ENCODE measurements at regions not wholly inside any gene's neighbourhood (a gene's known extent, or its start where the extent isn't known, plus 50 kb on each side); places are given as distances from the start of the nearest gene placed in this dataset.
A peak's percentile ranks its signal among the peaks of the same experiment; 100 is the strongest.
"Not testable (repeated sequence)": the region's sequence is repeated elsewhere in the genome, so short reads cannot be mapped to it uniquely, and the experiment has no call there.

GRCh38 chr9:1558666-1559065 lies 456.5 kb upstream of the SMARCA2 start:
- H3K4me2 ChIP-seq (ENCODE audit: insufficient read depth, low read length, poor library complexity, severe bottlenecking); H3K23ac ChIP-seq (ENCODE audit: low read depth, low read length, poor library complexity); H3K36me3 ChIP-seq (replicated peaks in 1 of 2; ENCODE audit: control insufficient read depth in 2 of 2, insufficient read depth in 2 of 2, low read length in 2 of 2); H3K79me1 ChIP-seq (ENCODE audit: low read depth, low read length); H2BK5ac ChIP-seq (ENCODE audit: low read length); DNase-seq (ENCODE audit: low spot score); H3K27ac ChIP-seq (replicated peaks; ENCODE audit: low read length); H2BK15ac ChIP-seq (ENCODE audit: low read length); H3K9ac ChIP-seq (ENCODE audit: low read depth, low read length, poor library complexity); H3K9me3 ChIP-seq (replicated peaks in 1 of 2; ENCODE audit: control insufficient read depth in 2 of 2, insufficient read depth in 1 of 2, low read depth in 1 of 2, low read length in 2 of 2); H2BK120ac ChIP-seq (ENCODE audit: low read depth, low read length); H3K4me3 ChIP-seq (ENCODE audit: low read length in 2 of 2); H3K27me3 ChIP-seq (ENCODE audit: control insufficient read depth in 3 of 3, insufficient read depth in 3 of 3, low read depth in 1 of 3, low read length in 3 of 3); H2AK5ac ChIP-seq (ENCODE audit: low read depth, low read length); H3K18ac ChIP-seq (ENCODE audit: low read length); H3K14ac ChIP-seq (ENCODE audit: low read length); H4K8ac ChIP-seq (ENCODE audit: low read depth, low read length); H3K4ac ChIP-seq (ENCODE audit: low read length); H3K4me1 ChIP-seq (ENCODE audit: control insufficient read depth in 2 of 2, insufficient read depth in 1 of 2, low read depth in 1 of 2, low read length in 2 of 2); H2BK12ac ChIP-seq (ENCODE audit: low read length); H4K91ac ChIP-seq (ENCODE audit: low read depth, low read length, poor library complexity); H2AFZ ChIP-seq (ENCODE audit: low read length): not testable (repeated sequence)
- no CpG with 5 or more reads among the region's 10 CpGs for WGBS, 2 donors (ENCODE audit: extremely low coverage in 2 of 2, insufficient read length in 2 of 2, insufficient replicate concordance in 1 of 2)

GRCh38 chr9:1575939-1576338 lies 439.2 kb upstream of the SMARCA2 start:
- H3K79me1 ChIP-seq (ENCODE audit: low read depth, low read length) = no peaks in the 10 kb centered on the region
- H3K23ac ChIP-seq (ENCODE audit: low read depth, low read length, poor library complexity) = no peak overlapping the region
- no peak overlapping the region for H3K4ac ChIP-seq (ENCODE audit: low read length)
- no peak overlapping the region for H3K9ac ChIP-seq (ENCODE audit: low read depth, low read length, poor library complexity)
- H2AFZ ChIP-seq (ENCODE audit: low read length) = no peak overlapping the region
- no peak for DNase-seq (ENCODE audit: low spot score)
- no peaks in the 10 kb centered on the region for H3K27me3 ChIP-seq (ENCODE audit: control insufficient read depth in 3 of 3, insufficient read depth in 3 of 3, low read depth in 1 of 3, low read length in 3 of 3)
- no peak overlapping the region for H2AK5ac ChIP-seq (ENCODE audit: low read depth, low read length)
- H2BK15ac ChIP-seq (ENCODE audit: low read length) = no peak overlapping the region
- no peak overlapping the region for H2BK12ac ChIP-seq (ENCODE audit: low read length)
- no CpG with 5 or more reads among the region's 1 CpG for WGBS, 2 donors (ENCODE audit: extremely low coverage in 2 of 2, insufficient read length in 2 of 2, insufficient replicate concordance in 1 of 2)
- peak overlapping the region in 1 of 2 donors; percentile 20 for H3K4me3 ChIP-seq (ENCODE audit: low read length in 2 of 2)
- H3K14ac ChIP-seq (ENCODE audit: low read length) = no peak overlapping the region
- H3K9me3 ChIP-seq (replicated peaks in 1 of 2; ENCODE audit: control insufficient read depth in 2 of 2, insufficient read depth in 1 of 2, low read depth in 1 of 2, low read length in 2 of 2) = peaks cover 0 to 5% of the 10 kb centered on the region in 2 donors
- H4K91ac ChIP-seq (ENCODE audit: low read depth, low read length, poor library complexity) = no peak overlapping the region
- no peaks in the 10 kb centered on the region for H3K36me3 ChIP-seq (replicated peaks in 1 of 2; ENCODE audit: control insufficient read depth in 2 of 2, insufficient read depth in 2 of 2, low read length in 2 of 2)
- H2BK120ac ChIP-seq (ENCODE audit: low read depth, low read length) = no peak overlapping the region
- H3K4me1 ChIP-seq (ENCODE audit: control insufficient read depth in 2 of 2, insufficient read depth in 1 of 2, low read depth in 1 of 2, low read length in 2 of 2) = no peaks in the 10 kb centered on the region
- no peak overlapping the region for H3K27ac ChIP-seq (replicated peaks; ENCODE audit: low read length)
- H3K18ac ChIP-seq (ENCODE audit: low read length) = peak overlapping the region; percentile 15
- no peak overlapping the region for H2BK5ac ChIP-seq (ENCODE audit: low read length)
- H3K4me2 ChIP-seq (ENCODE audit: insufficient read depth, low read length, poor library complexity, severe bottlenecking) = no peak overlapping the region
- H4K8ac ChIP-seq (ENCODE audit: low read depth, low read length) = no peak overlapping the region

DNA sequence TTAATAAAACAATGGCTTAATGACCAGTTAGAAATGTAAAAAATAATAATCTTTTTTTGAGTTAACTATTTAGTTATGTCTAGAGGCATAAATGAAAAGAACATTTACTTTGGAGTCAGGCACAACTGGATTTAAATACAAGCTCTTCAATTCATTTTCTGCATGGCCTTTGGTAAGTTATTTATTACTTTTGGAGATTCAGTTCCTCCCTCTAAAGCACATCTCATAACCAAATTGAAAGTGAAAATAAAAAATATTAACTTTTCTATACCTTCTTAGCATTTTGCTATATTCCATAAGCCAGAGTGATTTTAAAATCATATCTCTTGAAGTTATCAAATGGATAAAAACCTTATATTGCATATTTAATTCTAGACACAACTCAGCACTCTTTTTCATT lies 434.9 kb upstream of the SMARCA2 start:
- Histone ChIP-seq H3K27ac (replicated peaks; ENCODE audit: low read length) (no peak overlapping the region), H2AK5ac (ENCODE audit: low read depth, low read length) (no peak overlapping the region), H3K4me3 (ENCODE audit: low read length in 2 of 2) (no peak overlapping the region), H4K91ac (ENCODE audit: low read depth, low read length, poor library complexity) (no peak overlapping the region), H2BK15ac (ENCODE audit: low read length) (no peak overlapping the region), H3K79me1 (ENCODE audit: low read depth, low read length) (no peaks in the 10 kb centered on the region), H3K18ac (ENCODE audit: low read length) (no peak overlapping the region), H4K8ac (ENCODE audit: low read depth, low read length) (no peak overlapping the region), H3K9me3 (replicated peaks in 1 of 2; ENCODE audit: control insufficient read depth in 2 of 2, insufficient read depth in 1 of 2, low read depth in 1 of 2, low read length in 2 of 2) (peaks cover 0 to 4% of the 10 kb centered on the region in 2 donors), H2BK5ac (ENCODE audit: low read length) (no peak overlapping the region), H3K23ac (ENCODE audit: low read depth, low read length, poor library complexity) (no peak overlapping the region), H3K9ac (ENCODE audit: low read depth, low read length, poor library complexity) (no peak overlapping the region), H3K4me1 (ENCODE audit: control insufficient read depth in 2 of 2, insufficient read depth in 1 of 2, low read depth in 1 of 2, low read length in 2 of 2) (no peaks in the 10 kb centered on the region), H3K4me2 (ENCODE audit: insufficient read depth, low read length, poor library complexity, severe bottlenecking) (no peak overlapping the region), H2AFZ (ENCODE audit: low read length) (no peak overlapping the region), H2BK120ac (ENCODE audit: low read depth, low read length) (no peak overlapping the region), H3K14ac (ENCODE audit: low read length) (no peak overlapping the region), H2BK12ac (ENCODE audit: low read length) (no peak overlapping the region), H3K4ac (ENCODE audit: low read length) (no peak overlapping the region), H3K27me3 (ENCODE audit: control insufficient read depth in 3 of 3, insufficient read depth in 3 of 3, low read depth in 1 of 3, low read length in 3 of 3) (no peaks in the 10 kb centered on the region), H3K36me3 (replicated peaks in 1 of 2; ENCODE audit: control insufficient read depth in 2 of 2, insufficient read depth in 2 of 2, low read length in 2 of 2) (no peaks in the 10 kb centered on the region)
- DNase-seq (ENCODE audit: low spot score) = no peak

GRCh38 chr9:1581926-1582325 lies 433.2 kb upstream of the SMARCA2 start:
- H2BK12ac ChIP-seq (ENCODE audit: low read length) = no peak overlapping the region
- H3K14ac ChIP-seq (ENCODE audit: low read length) = no peak overlapping the region
- H4K91ac ChIP-seq (ENCODE audit: low read depth, low read length, poor library complexity) = no peak overlapping the region
- DNase-seq (ENCODE audit: low spot score) = no peak
- H3K18ac ChIP-seq (ENCODE audit: low read length) = no peak overlapping the region
- no peak overlapping the region for H3K4me3 ChIP-seq (ENCODE audit: low read length in 2 of 2)
- H2BK120ac ChIP-seq (ENCODE audit: low read depth, low read length) = no peak overlapping the region
- H3K4me1 ChIP-seq (ENCODE audit: control insufficient read depth in 2 of 2, insufficient read depth in 1 of 2, low read depth in 1 of 2, low read length in 2 of 2) = no peaks in the 10 kb centered on the region
- H4K8ac ChIP-seq (ENCODE audit: low read depth, low read length) = no peak overlapping the region
- H3K27me3 ChIP-seq (ENCODE audit: control insufficient read depth in 3 of 3, insufficient read depth in 3 of 3, low read depth in 1 of 3, low read length in 3 of 3) = no peaks in the 10 kb centered on the region
- no peak overlapping the region for H3K23ac ChIP-seq (ENCODE audit: low read depth, low read length, poor library complexity)
- H3K9ac ChIP-seq (ENCODE audit: low read depth, low read length, poor library complexity) = no peak overlapping the region
- no peaks in the 10 kb centered on the region for H3K9me3 ChIP-seq (replicated peaks in 1 of 2; ENCODE audit: control insufficient read depth in 2 of 2, insufficient read depth in 1 of 2, low read depth in 1 of 2, low read length in 2 of 2)
- no peak overlapping the region for H3K4me2 ChIP-seq (ENCODE audit: insufficient read depth, low read length, poor library complexity, severe bottlenecking)
- H3K36me3 ChIP-seq (replicated peaks in 1 of 2; ENCODE audit: control insufficient read depth in 2 of 2, insufficient read depth in 2 of 2, low read length in 2 of 2) = no peaks in the 10 kb centered on the region
- no peak overlapping the region for H2AFZ ChIP-seq (ENCODE audit: low read length)
- H2BK5ac ChIP-seq (ENCODE audit: low read length) = no peak overlapping the region
- no peak overlapping the region for H2BK15ac ChIP-seq (ENCODE audit: low read length)
- H2AK5ac ChIP-seq (ENCODE audit: low read depth, low read length) = no peak overlapping the region
- no peak overlapping the region for H3K4ac ChIP-seq (ENCODE audit: low read length)
- no peaks in the 10 kb centered on the region for H3K79me1 ChIP-seq (ENCODE audit: low read depth, low read length)
- no peak overlapping the region for H3K27ac ChIP-seq (replicated peaks; ENCODE audit: low read length)

Data from neuronal stem cell (in vitro differentiated cells).